Activated CD8-positive, alpha-beta T cell treated with anti-CD3 and anti-CD28 coated beads for 36 hours (primary cell): ENCODE measurements at regions not wholly inside any gene's neighbourhood (a gene's known extent, or its start where the extent isn't known, plus 50 kb on each side); places are given as distances from the start of the nearest gene placed in this dataset.

ENCODE experiments used
- ATAC-seq: fragments of 200-7000 bp; cut with Tn5 transposase; one replicate; pipeline ENCODE4 v1.10.0; 2021; ENCODE audit warnings: mild to moderate bottlenecking, moderate library complexity
- CTCF ChIA-PET: fragments of 350-600 bp; sonication (Branson Sonifier 250); formaldehyde crosslinking; loops from one replicate; lab custom pipeline; 2021; ENCODE audit warnings: antibody characterized with exemption; lab: Charles Lee
- POLR2A ChIA-PET: fragments of 350-600 bp; sonication (Branson Sonifier 250); formaldehyde crosslinking; loops from one replicate; lab custom pipeline; 2021; ENCODE audit warnings: antibody characterized with exemption; lab: Charles Lee
- DNase-seq: peaks from one replicate; pipeline ENCODE4 v3.0.0-alpha.2; 2020
- H3K27ac Mint-ChIP-seq: one replicate; pipeline ENCODE4 v1.8.0; 2021; ENCODE audit warnings: mild to moderate bottlenecking, mixed read lengths
- H3K27me3 Mint-ChIP-seq: one replicate; pipeline ENCODE4 v1.8.0; 2021; ENCODE audit warnings: mixed read lengths
- H3K36me3 Mint-ChIP-seq: one replicate; pipeline ENCODE4 v1.8.0; 2021; ENCODE audit warnings: low read depth, mixed read lengths
- H3K4me1 Mint-ChIP-seq: one replicate; pipeline ENCODE4 v1.8.0; 2021; ENCODE audit warnings: low read depth, mixed read lengths
- H3K4me3 Mint-ChIP-seq: one replicate; pipeline ENCODE4 v1.8.0; 2021; ENCODE audit warnings: mild to moderate bottlenecking, moderate library complexity, mixed read lengths
- H3K9me3 Mint-ChIP-seq: one replicate; pipeline ENCODE4 v1.8.0; 2021; ENCODE audit warnings: mixed read lengths
- CTCF ChIP-seq: fragments of 200-600 bp; IDR thresholded peaks from one replicate; pipeline ENCODE4 v1.8.0; 2022; ENCODE audit warnings: antibody characterized with exemption, mild to moderate bottlenecking
- intact Hi-C: fragments of 100-400 bp; cut with micrococcal nuclease; formaldehyde crosslinking; loops from one replicate; pipeline ENCODE4 v1.10.0; 2022

- Mint-ChIP-seq H3K9me3 (no peaks in the 10 kb centered on the region), H3K27ac (no peak overlapping the region), H3K4me1 (peaks cover 37% of the 10 kb centered on the region), H3K4me3 (no peak overlapping the region), H3K27me3 (no peaks in the 10 kb centered on the region), H3K36me3 (no peaks in the 10 kb centered on the region)
- ChIA-PET CTCF (interaction anchor here (1.0 to 1.3 kb wide), 6 partner anchors 9 to 68 kb away, joined by 3 to 5 read pairs (median 4); no protein-coding TSS in a partner anchor), POLR2A (interaction anchor here (0.8 to 1.2 kb wide), 2 partner anchors 18 to 26 kb away, joined by 3 to 5 read pairs; no protein-coding TSS in a partner anchor)
- intact Hi-C loops: no loop called here
- ATAC-seq (no peak), DNase-seq (no peak)
- TF ChIP-seq CTCF: no peak
These were observed 63.7 kb downstream of the ARL4C start for GRCh38 chr2:234433201-234433600.

GRCh38 chr2:234430871-234431270 is 66.0 kb downstream of the ARL4C start:
- no peak for TF ChIP-seq CTCF
- ATAC-seq (no peak), DNase-seq (no peak)
- Mint-ChIP-seq H3K36me3 (peaks cover 8% of the 10 kb centered on the region), H3K4me3 (no peak overlapping the region), H3K9me3 (no peaks in the 10 kb centered on the region), H3K27ac (no peak overlapping the region), H3K27me3 (no peaks in the 10 kb centered on the region), H3K4me1 (peaks cover 45% of the 10 kb centered on the region)
- intact Hi-C loops: no loop called here
- CTCF ChIA-PET: interaction anchor here (1.1 to 1.8 kb wide), 2 partner anchors 8 to 20 kb away, joined by 3 to 4 read pairs; no protein-coding TSS in a partner anchor
- POLR2A ChIA-PET: interaction anchor here (0.7 to 1.5 kb wide), 4 partner anchors 19 to 33 kb away, joined by 3 to 4 read pairs (median 4); no protein-coding TSS in a partner anchor

GRCh38 chr2:234429265-234429664 is 67.6 kb downstream of the ARL4C start:
- no peaks in the 10 kb centered on the region for H3K9me3 Mint-ChIP-seq
- peaks cover 13% of the 10 kb centered on the region for H3K36me3 Mint-ChIP-seq
- H3K27ac Mint-ChIP-seq: peak overlapping the region; percentile 18
- DNase-seq: no peak
- no peak for ATAC-seq
- no peak for TF ChIP-seq CTCF
- intact Hi-C loops: loop anchor here (10.0 kb wide), 1 partner anchor 66 kb away; the partner anchor contains the start of gene ARL4C
- no peak overlapping the region for H3K4me3 Mint-ChIP-seq
- H3K27me3 Mint-ChIP-seq: no peaks in the 10 kb centered on the region
- H3K4me1 Mint-ChIP-seq: peaks cover 59% of the 10 kb centered on the region
- ChIA-PET CTCF (interaction anchor here (1.4 to 1.8 kb wide), 2 partner anchors 22 to 140 kb away, joined by 4 to 7 read pairs; no protein-coding TSS in a partner anchor), POLR2A (interaction anchor here (1.1 to 1.3 kb wide), 2 partner anchors 17 to 25 kb away, joined by 4 to 5 read pairs; no protein-coding TSS in a partner anchor)

GRCh38 chr2:234427081-234428061 is 69.5 kb downstream of the ARL4C start:
- Mint-ChIP-seq H3K36me3 (peaks cover 13% of the 10 kb centered on the region), H3K27ac (peak overlapping the region; percentile 88), H3K4me3 (peak overlapping the region; percentile 55), H3K9me3 (no peaks in the 10 kb centered on the region), H3K27me3 (no peaks in the 10 kb centered on the region), H3K4me1 (peaks cover 70% of the 10 kb centered on the region)
- POLR2A ChIA-PET: interaction anchor here (0.6 to 2.5 kb wide), 14 partner anchors 11 to 175 kb away, joined by 3 to 14 read pairs (median 4); no protein-coding TSS in a partner anchor
- intact Hi-C loops: loop anchor here (10.0 kb wide), 1 partner anchor 67 kb away; the partner anchor contains the start of gene ARL4C
- DNase-seq (peak; percentile 53), ATAC-seq (peak; percentile 7)
- CTCF ChIA-PET: interaction anchor here (1.3 to 1.5 kb wide), 2 partner anchors 17 to 70 kb away, joined by 4 read pairs; partner anchors contain the start of gene ARL4C
- TF ChIP-seq CTCF: no peak
